SK-N-SH (cell line): ENCODE measurements at regions not wholly inside any gene's neighbourhood (a gene's known extent, or its start where the extent isn't known, plus 50 kb on each side); places are given as distances from the start of the nearest gene placed in this dataset.

Source experiments
- CTCF ChIA-PET: fragments of 300-600, 350-600 bp; formaldehyde crosslinking; extraction: SDS; loops from one replicate; lab custom pipeline; 2021; lab: Yijun Ruan, JAX
- POLR2A ChIA-PET: fragments of 350-600 bp; sonication (Branson Sonifier 250); formaldehyde crosslinking; extraction: SDS; loops from one replicate; lab custom pipeline; 2020; ENCODE audit warnings: antibody characterized with exemption, inconsistent platforms; lab: Yijun Ruan, JAX
- DNase-seq: peaks from one replicate; pipeline ENCODE4 v3.0.0; 2012
- H2AFZ ChIP-seq: fragments of 200-600 bp; sonication (generic); 2 replicates; pipeline ENCODE4 v1.8.1; 2016; ENCODE audit warnings: antibody characterized with exemption, mild to moderate bottlenecking, low read depth
- H3F3A ChIP-seq: fragments of 200-600 bp; sonication (generic); replicated peaks from 2 replicates; pipeline ENCODE3; 2016; ENCODE audit warnings: antibody characterized with exemption, mild to moderate bottlenecking; ENCODE audit not compliant: insufficient read depth
- H3K27ac ChIP-seq, 2 experiments: fragments of 200-500 bp in 1 of 2; fragments of 200-600 bp in 1 of 2; sonication (Bioruptor generic) in 1 of 2; sonication (generic), shearing (Covaris generic) in 1 of 2; 2 replicates each; pipeline versions ENCODE4 v1.5.1 to v1.6.1; 2014 to 2016; ENCODE audit warnings: low read depth in 2 of 2, inconsistent platforms in 1 of 2, low read length in 1 of 2, mild to moderate bottlenecking in 1 of 2, mixed read lengths in 1 of 2
- H3K27me3 ChIP-seq: fragments of 200-600 bp; sonication (generic), shearing (Covaris generic); 2 replicates; pipeline ENCODE4 v1.6.1; 2016; ENCODE audit warnings: mixed run types; ENCODE audit not compliant: insufficient read depth
- H3K36me3 ChIP-seq, 2 experiments: fragments of 200-500 bp in 1 of 2; fragments of 200-600 bp in 1 of 2; sonication (Bioruptor generic) in 1 of 2; sonication (generic) in 1 of 2; replicated peaks in 1 of 2; 2 replicates each; pipeline versions ENCODE3 to v1.5.1; 2014 to 2016; ENCODE audit warnings: low read length in 1 of 2, mild to moderate bottlenecking in 1 of 2; ENCODE audit not compliant: insufficient read depth in 2 of 2, control insufficient read depth in 1 of 2
- H3K4me1 ChIP-seq, 2 experiments: fragments of 200-500 bp in 1 of 2; fragments of 200-600 bp in 1 of 2; sonication (Bioruptor generic) in 1 of 2; sonication (generic), shearing (Covaris generic) in 1 of 2; 2 replicates each; pipeline versions ENCODE4 v1.5.1 to v1.6.1; 2014 to 2016; ENCODE audit warnings: low read depth in 1 of 2, low read length in 1 of 2, mixed run types in 1 of 2; ENCODE audit not compliant: insufficient read depth in 2 of 2, control insufficient read depth in 1 of 2
- H3K4me2 ChIP-seq: fragments of 200-600 bp; sonication (generic), shearing (Covaris generic); 2 replicates; pipeline ENCODE4 v1.6.1; 2017; ENCODE audit warnings: mixed run types
- H3K4me3 ChIP-seq, 2 experiments: fragments of 200-500 bp in 1 of 2; fragments of 200-600 bp in 1 of 2; sonication (Bioruptor generic) in 1 of 2; sonication (generic), shearing (Covaris generic) in 1 of 2; 2 replicates each; pipeline versions ENCODE4 v1.5.1 to v1.8.1; 2014 to 2016; ENCODE audit warnings: low read depth in 2 of 2, inconsistent platforms in 1 of 2, low read length in 1 of 2, mild to moderate bottlenecking in 1 of 2, mixed read lengths in 1 of 2, moderate library complexity in 1 of 2
- H3K79me2 ChIP-seq: fragments of 200-600 bp; sonication (generic); 2 replicates; pipeline ENCODE4 v1.8.1; 2017; ENCODE audit warnings: mild to moderate bottlenecking; ENCODE audit not compliant: insufficient read depth
- H3K9ac ChIP-seq: fragments of 200-600 bp; sonication (generic); 2 replicates; pipeline ENCODE4 v1.6.1; 2017; ENCODE audit warnings: mixed run types
- H3K9me2 ChIP-seq: fragments of 200-600 bp; sonication (generic); 2 replicates; pipeline ENCODE4 v1.6.1; 2017; ENCODE audit warnings: mixed run types
- H3K9me3 ChIP-seq: fragments of 200-600 bp; sonication (generic); 2 replicates; pipeline ENCODE4 v1.6.1; 2017; ENCODE audit warnings: mixed run types, mild to moderate bottlenecking, moderate library complexity
- H4K20me1 ChIP-seq: fragments of 200-600 bp; sonication (generic); 2 replicates; pipeline ENCODE4 v1.6.1; 2017; ENCODE audit warnings: mild to moderate bottlenecking, mixed run types; ENCODE audit not compliant: insufficient read depth
- FOSL2 ChIP-seq: IDR thresholded peaks from 2 replicates; pipeline ENCODE4 v1.4.0; 2012; ENCODE audit warnings: low read depth, mild to moderate bottlenecking, moderate library complexity, borderline replicate concordance
- FOXJ3 ChIP-seq: sonication (generic); formaldehyde crosslinking; IDR thresholded peaks from 2 replicates; pipeline ENCODE4 v1.5.1; 2020; ENCODE audit warnings: mild to moderate bottlenecking, missing genetic modification reagents
- GABPA ChIP-seq: IDR thresholded peaks from 2 replicates; pipeline ENCODE4 v1.4.0; 2012; ENCODE audit warnings: low read depth, mild to moderate bottlenecking
- GATA2 ChIP-seq: sonication (generic); formaldehyde crosslinking; IDR thresholded peaks from 2 replicates; pipeline ENCODE4 v1.5.0; 2020; ENCODE audit warnings: mild to moderate bottlenecking, missing genetic modification reagents
- RCOR1 ChIP-seq: fragments of 150-350 bp; IDR thresholded peaks from 2 replicates; pipeline ENCODE4 v1.6.1; 2017; ENCODE audit warnings: antibody characterized with exemption, low read length
- TAF1 ChIP-seq: IDR thresholded peaks from 2 replicates; pipeline ENCODE4 v1.6.1; 2012; ENCODE audit warnings: low read depth, mild to moderate bottlenecking, low read length, moderate library complexity, borderline replicate concordance
- WGBS: methylation state at CpG from one replicate; pipeline ENCODE4 v1.1.6; 2017; ENCODE audit warnings: low lambda C conversion rate; 5-methylcytosine and 5-hydroxymethylcytosine counted together
- TF ChIP-seq, protein P1 (sequence below): IDR thresholded peaks from 2 replicates; pipeline ENCODE4 v1.6.1; 2012; ENCODE audit warnings: mild to moderate bottlenecking, low read depth, low read length, moderate library complexity
- TF ChIP-seq, protein P2 (sequence below): IDR thresholded peaks from 2 replicates; pipeline ENCODE4 v1.4.0; 2012; ENCODE audit warnings: low read depth, borderline replicate concordance
- TF ChIP-seq, protein P3 (sequence below): IDR thresholded peaks from 2 replicates; pipeline ENCODE4; 2012
- TF ChIP-seq, protein P4 (sequence below): fragments of 150-350 bp; IDR thresholded peaks from 2 replicates; pipeline ENCODE4 v1.6.1; 2016; ENCODE audit warnings: mild to moderate bottlenecking, low read depth, low read length

DNA sequence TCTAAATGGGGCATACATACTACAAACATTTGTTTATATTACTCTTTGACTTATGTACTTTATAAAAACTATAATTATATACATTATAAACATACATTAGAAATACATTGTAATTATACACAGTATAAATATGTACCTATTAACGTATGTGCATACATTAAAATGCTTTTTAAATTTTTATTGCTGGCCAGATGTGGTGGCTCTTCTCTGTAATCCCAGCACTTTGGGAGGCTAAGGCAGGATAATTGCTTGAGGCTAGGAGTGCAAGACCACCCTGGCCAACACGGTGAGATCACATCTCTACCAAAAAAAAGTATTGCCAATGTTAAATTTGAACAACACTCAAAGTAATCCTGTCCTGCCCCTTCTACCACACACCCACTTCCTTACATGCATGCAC, 1037.0 kb downstream of the GRM8 start:
- Histone ChIP-seq H4K20me1 (no peaks in the 10 kb centered on the region), H3K36me3 (no peaks in the 10 kb centered on the region), H3K9me2 (no peaks in the 10 kb centered on the region), H3F3A (peaks cover 10% of the 10 kb centered on the region), H3K4me3 (no peak overlapping the region), H3K9ac (no peak overlapping the region), H3K9me3 (peaks cover 5% of the 10 kb centered on the region; the same call in 1 of the 2 replicates), H3K79me2 (no peaks in the 10 kb centered on the region), H3K4me2 (no peak overlapping the region), H2AFZ (no peak overlapping the region), H3K27ac (no peak overlapping the region), H3K4me1 (no peaks in the 10 kb centered on the region), H3K27me3 (no peaks in the 10 kb centered on the region)
- ChIA-PET POLR2A (no interaction called here), CTCF (interaction anchor here (0.6 kb wide), 1 partner anchor 14 kb away, joined by 3 read pairs; no protein-coding TSS in a partner anchor)
- DNase-seq: no peak
- TF ChIP-seq, protein P1, sequence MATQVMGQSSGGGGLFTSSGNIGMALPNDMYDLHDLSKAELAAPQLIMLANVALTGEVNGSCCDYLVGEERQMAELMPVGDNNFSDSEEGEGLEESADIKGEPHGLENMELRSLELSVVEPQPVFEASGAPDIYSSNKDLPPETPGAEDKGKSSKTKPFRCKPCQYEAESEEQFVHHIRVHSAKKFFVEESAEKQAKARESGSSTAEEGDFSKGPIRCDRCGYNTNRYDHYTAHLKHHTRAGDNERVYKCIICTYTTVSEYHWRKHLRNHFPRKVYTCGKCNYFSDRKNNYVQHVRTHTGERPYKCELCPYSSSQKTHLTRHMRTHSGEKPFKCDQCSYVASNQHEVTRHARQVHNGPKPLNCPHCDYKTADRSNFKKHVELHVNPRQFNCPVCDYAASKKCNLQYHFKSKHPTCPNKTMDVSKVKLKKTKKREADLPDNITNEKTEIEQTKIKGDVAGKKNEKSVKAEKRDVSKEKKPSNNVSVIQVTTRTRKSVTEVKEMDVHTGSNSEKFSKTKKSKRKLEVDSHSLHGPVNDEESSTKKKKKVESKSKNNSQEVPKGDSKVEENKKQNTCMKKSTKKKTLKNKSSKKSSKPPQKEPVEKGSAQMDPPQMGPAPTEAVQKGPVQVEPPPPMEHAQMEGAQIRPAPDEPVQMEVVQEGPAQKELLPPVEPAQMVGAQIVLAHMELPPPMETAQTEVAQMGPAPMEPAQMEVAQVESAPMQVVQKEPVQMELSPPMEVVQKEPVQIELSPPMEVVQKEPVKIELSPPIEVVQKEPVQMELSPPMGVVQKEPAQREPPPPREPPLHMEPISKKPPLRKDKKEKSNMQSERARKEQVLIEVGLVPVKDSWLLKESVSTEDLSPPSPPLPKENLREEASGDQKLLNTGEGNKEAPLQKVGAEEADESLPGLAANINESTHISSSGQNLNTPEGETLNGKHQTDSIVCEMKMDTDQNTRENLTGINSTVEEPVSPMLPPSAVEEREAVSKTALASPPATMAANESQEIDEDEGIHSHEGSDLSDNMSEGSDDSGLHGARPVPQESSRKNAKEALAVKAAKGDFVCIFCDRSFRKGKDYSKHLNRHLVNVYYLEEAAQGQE: no peak
- TF ChIP-seq GABPA (no peak), RCOR1 (no peak)
- TF ChIP-seq, protein P2, sequence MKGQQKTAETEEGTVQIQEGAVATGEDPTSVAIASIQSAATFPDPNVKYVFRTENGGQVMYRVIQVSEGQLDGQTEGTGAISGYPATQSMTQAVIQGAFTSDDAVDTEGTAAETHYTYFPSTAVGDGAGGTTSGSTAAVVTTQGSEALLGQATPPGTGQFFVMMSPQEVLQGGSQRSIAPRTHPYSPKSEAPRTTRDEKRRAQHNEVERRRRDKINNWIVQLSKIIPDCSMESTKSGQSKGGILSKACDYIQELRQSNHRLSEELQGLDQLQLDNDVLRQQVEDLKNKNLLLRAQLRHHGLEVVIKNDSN: no peak
- 25% methylated on average over 2 of the region's 2 CpGs for WGBS

DNA sequence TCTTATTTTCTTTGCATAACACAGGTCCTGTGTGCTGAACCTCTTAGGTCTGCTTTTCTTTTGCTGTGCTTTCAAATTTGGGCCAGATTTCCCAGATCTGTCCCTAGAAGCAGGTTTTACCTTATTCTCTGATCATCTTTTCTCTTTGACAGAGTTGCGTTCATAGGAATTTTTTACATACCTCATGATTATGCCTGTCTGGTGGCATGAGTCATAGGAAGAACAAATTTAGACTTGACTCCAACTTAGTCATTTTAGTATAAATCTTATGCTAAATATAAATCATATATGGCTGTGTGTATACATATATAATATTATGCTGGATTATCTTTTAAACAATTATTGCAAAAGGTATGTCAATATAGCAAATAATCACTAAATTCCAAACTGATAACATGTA, 1038.9 kb downstream of the GRM8 start:
- no peak overlapping the region for H3K9ac ChIP-seq
- no peak overlapping the region; a peak in 1 of 4 replicates for H3K4me3 ChIP-seq
- no peak overlapping the region for H3K4me2 ChIP-seq
- CTCF ChIA-PET: no interaction called here
- H3K27me3 ChIP-seq: no peaks in the 10 kb centered on the region
- H3K36me3 ChIP-seq: no peaks in the 10 kb centered on the region
- H4K20me1 ChIP-seq: no peaks in the 10 kb centered on the region
- POLR2A ChIA-PET: no interaction called here
- peaks cover 10% of the 10 kb centered on the region for H3F3A ChIP-seq
- TF ChIP-seq FOSL2: no peak
- no peak for TF ChIP-seq GATA2 (CRISPR knock-in tag)
- TF ChIP-seq, protein P3, sequence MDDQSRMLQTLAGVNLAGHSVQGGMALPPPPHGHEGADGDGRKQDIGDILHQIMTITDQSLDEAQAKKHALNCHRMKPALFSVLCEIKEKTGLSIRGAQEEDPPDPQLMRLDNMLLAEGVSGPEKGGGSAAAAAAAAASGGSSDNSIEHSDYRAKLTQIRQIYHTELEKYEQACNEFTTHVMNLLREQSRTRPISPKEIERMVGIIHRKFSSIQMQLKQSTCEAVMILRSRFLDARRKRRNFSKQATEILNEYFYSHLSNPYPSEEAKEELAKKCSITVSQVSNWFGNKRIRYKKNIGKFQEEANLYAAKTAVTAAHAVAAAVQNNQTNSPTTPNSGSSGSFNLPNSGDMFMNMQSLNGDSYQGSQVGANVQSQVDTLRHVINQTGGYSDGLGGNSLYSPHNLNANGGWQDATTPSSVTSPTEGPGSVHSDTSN: no peak
- no peak for TF ChIP-seq FOXJ3 (CRISPR knock-in tag)
- TF ChIP-seq TAF1: no peak
- no peak for TF ChIP-seq RCOR1
- TF ChIP-seq, protein P4, sequence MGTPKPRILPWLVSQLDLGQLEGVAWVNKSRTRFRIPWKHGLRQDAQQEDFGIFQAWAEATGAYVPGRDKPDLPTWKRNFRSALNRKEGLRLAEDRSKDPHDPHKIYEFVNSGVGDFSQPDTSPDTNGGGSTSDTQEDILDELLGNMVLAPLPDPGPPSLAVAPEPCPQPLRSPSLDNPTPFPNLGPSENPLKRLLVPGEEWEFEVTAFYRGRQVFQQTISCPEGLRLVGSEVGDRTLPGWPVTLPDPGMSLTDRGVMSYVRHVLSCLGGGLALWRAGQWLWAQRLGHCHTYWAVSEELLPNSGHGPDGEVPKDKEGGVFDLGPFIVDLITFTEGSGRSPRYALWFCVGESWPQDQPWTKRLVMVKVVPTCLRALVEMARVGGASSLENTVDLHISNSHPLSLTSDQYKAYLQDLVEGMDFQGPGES: no peak
- TF ChIP-seq, all 33 proteins: peak for 0
- H3K9me3 ChIP-seq: no peaks in the 10 kb centered on the region
- DNase-seq: no peak
- no peaks in the 10 kb centered on the region for H3K4me1 ChIP-seq
- H3K9me2 ChIP-seq: no peaks in the 10 kb centered on the region
- no peak overlapping the region for H2AFZ ChIP-seq
- 4% methylated on average over 1 of the region's 1 CpG for WGBS
- no peaks in the 10 kb centered on the region for H3K79me2 ChIP-seq
- H3K27ac ChIP-seq: no peak overlapping the region
